Glutamatergic neuron (in vitro differentiated cells): ENCODE measurements at regions not wholly inside any gene's neighbourhood (a gene's known extent, or its start where the extent isn't known, plus 50 kb on each side); places are given as distances from the start of the nearest gene placed in this dataset.

Experiments used
- DNase-seq: peaks from one replicate; pipeline ENCODE4 v3.0.0; 2022
- H3K27ac Mint-ChIP-seq: one replicate; pipeline ENCODE4 v1.8.0; 2020; ENCODE audit warnings: mild to moderate bottlenecking, mixed read lengths, inconsistent platforms; ENCODE audit not compliant: unreplicated experiment
- H3K27me3 Mint-ChIP-seq: one replicate; pipeline ENCODE4 v1.8.0; 2020; ENCODE audit warnings: mild to moderate bottlenecking, moderate library complexity, mixed read lengths, inconsistent platforms; ENCODE audit not compliant: unreplicated experiment
- H3K36me3 Mint-ChIP-seq: one replicate; pipeline ENCODE4 v1.8.0; 2020; ENCODE audit warnings: mild to moderate bottlenecking, mixed read lengths, inconsistent platforms; ENCODE audit not compliant: unreplicated experiment
- H3K4me1 Mint-ChIP-seq: one replicate; pipeline ENCODE4 v1.8.0; 2020; ENCODE audit warnings: mild to moderate bottlenecking, low read depth, mixed read lengths, inconsistent platforms; ENCODE audit not compliant: unreplicated experiment
- H3K4me3 Mint-ChIP-seq: one replicate; pipeline ENCODE4 v1.8.0; 2020; ENCODE audit warnings: mild to moderate bottlenecking, mixed read lengths, inconsistent platforms; ENCODE audit not compliant: unreplicated experiment
- H3K9me3 Mint-ChIP-seq: one replicate; pipeline ENCODE4 v1.8.0; 2020; ENCODE audit warnings: mild to moderate bottlenecking, moderate library complexity, mixed read lengths, inconsistent platforms; ENCODE audit not compliant: unreplicated experiment
- TF ChIP-seq, protein P1 (sequence below): fragments of 200-600 bp; sonication (generic); IDR thresholded peaks from one replicate; pipeline ENCODE4 v1.5.0; 2021; ENCODE audit not compliant: partially characterized antibody, unreplicated experiment

DNA sequence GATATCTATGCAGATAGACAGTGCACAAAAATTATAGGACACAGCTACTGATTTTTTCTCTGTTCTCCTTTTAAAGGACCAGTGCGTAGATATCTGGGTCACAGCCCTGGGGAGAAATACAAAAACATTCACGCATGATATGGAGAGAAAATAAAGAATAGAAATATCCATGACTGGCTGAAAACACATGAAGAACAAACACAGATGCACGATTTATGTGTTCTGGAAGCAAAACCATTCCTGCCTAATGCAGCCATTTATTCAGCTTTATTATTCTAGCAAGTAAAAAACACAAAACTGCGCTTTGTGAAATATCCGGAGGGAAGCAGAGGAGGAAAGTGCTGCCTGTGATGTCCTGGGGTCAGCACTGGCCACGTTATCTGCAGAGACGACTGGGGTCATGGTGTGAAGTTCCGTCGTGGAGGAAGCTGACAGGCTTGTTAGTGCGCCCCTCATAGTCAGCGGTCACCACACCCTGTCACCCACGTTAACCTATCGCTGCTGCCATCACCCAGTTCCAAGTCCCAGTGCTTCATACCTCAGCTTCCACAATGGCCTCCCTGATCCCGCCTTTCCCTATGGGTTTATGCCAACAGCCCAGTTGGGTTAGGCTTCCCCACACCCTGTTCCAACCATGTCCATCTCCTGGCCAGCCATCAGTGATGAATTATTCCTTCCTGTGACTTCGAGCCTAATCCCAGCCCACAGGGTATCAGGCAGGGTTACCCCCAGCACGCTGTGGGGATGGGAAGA is 86.6 kb upstream of the RPS6KA2 start:
- Mint-ChIP-seq H3K9me3 (peaks cover 4% of the 10 kb centered on the region), H3K27ac (no peak overlapping the region), H3K27me3 (no peaks in the 10 kb centered on the region), H3K4me3 (no peak overlapping the region), H3K4me1 (peaks cover 7% of the 10 kb centered on the region), H3K36me3 (peaks cover 8% of the 10 kb centered on the region)
- TF ChIP-seq, protein P1, sequence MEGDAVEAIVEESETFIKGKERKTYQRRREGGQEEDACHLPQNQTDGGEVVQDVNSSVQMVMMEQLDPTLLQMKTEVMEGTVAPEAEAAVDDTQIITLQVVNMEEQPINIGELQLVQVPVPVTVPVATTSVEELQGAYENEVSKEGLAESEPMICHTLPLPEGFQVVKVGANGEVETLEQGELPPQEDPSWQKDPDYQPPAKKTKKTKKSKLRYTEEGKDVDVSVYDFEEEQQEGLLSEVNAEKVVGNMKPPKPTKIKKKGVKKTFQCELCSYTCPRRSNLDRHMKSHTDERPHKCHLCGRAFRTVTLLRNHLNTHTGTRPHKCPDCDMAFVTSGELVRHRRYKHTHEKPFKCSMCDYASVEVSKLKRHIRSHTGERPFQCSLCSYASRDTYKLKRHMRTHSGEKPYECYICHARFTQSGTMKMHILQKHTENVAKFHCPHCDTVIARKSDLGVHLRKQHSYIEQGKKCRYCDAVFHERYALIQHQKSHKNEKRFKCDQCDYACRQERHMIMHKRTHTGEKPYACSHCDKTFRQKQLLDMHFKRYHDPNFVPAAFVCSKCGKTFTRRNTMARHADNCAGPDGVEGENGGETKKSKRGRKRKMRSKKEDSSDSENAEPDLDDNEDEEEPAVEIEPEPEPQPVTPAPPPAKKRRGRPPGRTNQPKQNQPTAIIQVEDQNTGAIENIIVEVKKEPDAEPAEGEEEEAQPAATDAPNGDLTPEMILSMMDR = no peak
- no peak for DNase-seq

DNA sequence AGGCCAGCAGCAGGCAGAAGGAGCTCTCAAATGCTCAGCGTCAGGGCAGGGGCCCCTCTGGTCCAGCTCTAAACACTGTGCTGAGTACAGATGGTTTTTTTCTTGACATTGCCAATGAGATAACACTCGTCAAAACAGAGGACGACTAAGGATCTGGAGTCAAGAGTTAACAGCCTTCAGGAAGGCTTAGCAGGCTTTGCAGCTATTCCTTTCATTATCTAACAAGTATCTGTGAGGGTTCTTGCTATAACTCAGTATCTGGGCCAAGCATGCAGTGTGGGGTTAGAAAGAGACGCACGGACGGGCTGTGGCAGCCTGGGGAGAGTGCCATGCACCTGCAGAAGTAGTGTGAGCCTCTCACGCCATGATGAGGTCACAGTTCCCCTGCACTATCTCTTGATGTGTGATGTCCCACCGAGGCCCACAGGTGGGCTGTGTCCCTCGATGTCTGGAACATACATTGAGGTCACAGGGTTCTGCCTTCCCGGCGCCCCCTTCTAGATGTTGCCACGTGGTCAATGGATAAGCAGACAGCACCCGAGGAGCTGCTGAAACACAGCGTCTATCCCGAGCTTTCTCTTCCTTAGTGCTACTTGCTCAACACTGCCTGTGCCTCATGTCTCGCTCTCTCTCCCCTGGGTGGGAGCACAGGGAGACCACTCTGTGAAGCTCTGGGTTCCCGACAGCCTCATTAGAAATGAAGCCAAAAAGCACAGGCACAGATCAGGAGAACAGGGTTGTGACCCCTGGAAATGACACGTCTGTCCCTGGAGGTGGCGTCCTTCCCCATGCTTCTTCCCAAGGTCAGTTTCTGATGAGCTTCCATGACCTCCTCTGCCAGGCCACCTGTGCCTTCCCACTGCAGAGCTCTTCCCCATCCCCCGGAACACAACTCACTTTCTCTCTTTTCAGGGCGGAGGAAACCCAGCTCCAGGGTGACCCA is 85.5 kb upstream of the RPS6KA2 start:
- TF ChIP-seq, protein P1 = no peak
- H3K9me3 Mint-ChIP-seq = peaks cover 6% of the 10 kb centered on the region
- H3K27me3 Mint-ChIP-seq = no peaks in the 10 kb centered on the region
- no peak overlapping the region for H3K27ac Mint-ChIP-seq
- no peak overlapping the region for H3K4me3 Mint-ChIP-seq
- DNase-seq = no peak
- peaks cover 8% of the 10 kb centered on the region for H3K36me3 Mint-ChIP-seq
- peaks cover 7% of the 10 kb centered on the region for H3K4me1 Mint-ChIP-seq

DNA sequence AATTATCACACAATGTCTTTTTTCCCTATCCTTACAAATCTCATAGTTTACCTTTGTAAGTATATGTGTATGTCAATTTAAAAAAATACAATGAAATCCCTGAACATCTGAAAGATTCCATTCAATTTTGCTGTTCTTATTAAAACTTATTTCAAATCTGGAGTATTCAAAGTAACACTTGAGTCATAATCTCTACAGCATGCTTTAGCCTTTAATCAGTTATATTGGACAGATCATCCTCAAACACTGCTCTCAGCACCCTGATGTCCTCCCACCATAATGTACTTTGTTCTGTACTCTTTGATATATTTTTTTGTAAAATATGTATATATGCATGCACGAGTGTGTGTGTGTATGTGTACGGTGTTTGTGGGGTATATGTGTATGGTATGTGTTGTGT is 83.0 kb upstream of the RPS6KA2 start:
- Mint-ChIP-seq H3K9me3 (peaks cover 6% of the 10 kb centered on the region), H3K4me1 (peaks cover 9% of the 10 kb centered on the region), H3K27ac (no peak overlapping the region), H3K4me3 (no peak overlapping the region), H3K27me3 (peaks cover 3% of the 10 kb centered on the region), H3K36me3 (peaks cover 8% of the 10 kb centered on the region)
- no peak for DNase-seq
- TF ChIP-seq, protein P1 = no peak

DNA sequence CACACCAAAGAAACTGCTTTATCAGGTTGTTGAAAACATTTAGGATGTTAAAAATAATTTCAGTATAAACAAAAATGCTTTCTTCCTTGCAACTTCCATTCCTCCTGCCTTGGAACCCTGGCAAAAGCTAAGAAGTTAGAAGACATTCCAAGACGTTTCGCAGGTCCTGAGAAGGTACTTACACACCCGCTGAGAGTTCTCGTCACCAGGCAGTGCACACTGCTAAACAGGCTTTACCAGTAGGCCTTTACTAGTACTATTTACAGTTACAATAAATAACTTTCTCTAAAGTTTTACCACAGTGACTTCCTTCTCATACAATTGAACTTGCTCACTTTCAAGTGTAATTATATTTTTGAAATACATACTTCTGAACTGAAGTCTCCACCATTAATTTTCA is 81.4 kb upstream of the RPS6KA2 start:
- H3K9me3 Mint-ChIP-seq = peaks cover 6% of the 10 kb centered on the region
- H3K4me3 Mint-ChIP-seq = no peak overlapping the region
- H3K27me3 Mint-ChIP-seq = peaks cover 3% of the 10 kb centered on the region
- H3K27ac Mint-ChIP-seq = no peak overlapping the region
- H3K36me3 Mint-ChIP-seq = peaks cover 8% of the 10 kb centered on the region
- TF ChIP-seq, protein P1 = no peak
- DNase-seq = no peak
- H3K4me1 Mint-ChIP-seq = peaks cover 9% of the 10 kb centered on the region
